ENCODE measurements at regions not wholly inside any gene's neighbourhood (a gene's known extent, or its start where the extent isn't known, plus 50 kb on each side); places are given as distances from the start of the nearest gene placed in this dataset.

DNA sequence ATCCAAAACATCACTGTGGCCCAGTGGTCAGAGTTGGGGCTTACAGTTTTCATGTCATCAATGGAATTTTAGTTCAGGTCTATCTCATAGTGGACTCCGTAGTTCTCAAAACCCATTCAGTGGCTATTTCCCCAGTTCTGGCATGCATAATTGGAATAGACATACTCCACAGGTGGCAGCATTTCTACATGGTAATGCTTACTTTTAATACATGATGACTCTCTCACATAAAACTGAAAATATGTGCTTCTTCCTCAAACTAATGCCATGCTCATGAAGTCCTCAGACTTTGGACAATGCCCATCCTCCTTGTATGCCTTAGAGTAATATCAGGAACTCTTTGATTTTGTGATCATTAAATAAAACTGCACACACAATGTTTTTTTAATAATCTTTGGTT, 857.4 kb upstream of the GOT2 start:
- WGBS, 5 donors = 86 to 96% (median 91%) methylated on average over 1 of the region's 1 CpG
- no peaks in the 10 kb centered on the region for H3K9me3 ChIP-seq
- no peaks in the 10 kb centered on the region for H3K4me1 ChIP-seq
- TF ChIP-seq POLR2AphosphoS5 (IDR thresholded peaks at IDR 0.05) (no peak), POLR2A (IDR thresholded peaks at IDR 0.05) (no peak)
- TF ChIP-seq, protein P1, sequence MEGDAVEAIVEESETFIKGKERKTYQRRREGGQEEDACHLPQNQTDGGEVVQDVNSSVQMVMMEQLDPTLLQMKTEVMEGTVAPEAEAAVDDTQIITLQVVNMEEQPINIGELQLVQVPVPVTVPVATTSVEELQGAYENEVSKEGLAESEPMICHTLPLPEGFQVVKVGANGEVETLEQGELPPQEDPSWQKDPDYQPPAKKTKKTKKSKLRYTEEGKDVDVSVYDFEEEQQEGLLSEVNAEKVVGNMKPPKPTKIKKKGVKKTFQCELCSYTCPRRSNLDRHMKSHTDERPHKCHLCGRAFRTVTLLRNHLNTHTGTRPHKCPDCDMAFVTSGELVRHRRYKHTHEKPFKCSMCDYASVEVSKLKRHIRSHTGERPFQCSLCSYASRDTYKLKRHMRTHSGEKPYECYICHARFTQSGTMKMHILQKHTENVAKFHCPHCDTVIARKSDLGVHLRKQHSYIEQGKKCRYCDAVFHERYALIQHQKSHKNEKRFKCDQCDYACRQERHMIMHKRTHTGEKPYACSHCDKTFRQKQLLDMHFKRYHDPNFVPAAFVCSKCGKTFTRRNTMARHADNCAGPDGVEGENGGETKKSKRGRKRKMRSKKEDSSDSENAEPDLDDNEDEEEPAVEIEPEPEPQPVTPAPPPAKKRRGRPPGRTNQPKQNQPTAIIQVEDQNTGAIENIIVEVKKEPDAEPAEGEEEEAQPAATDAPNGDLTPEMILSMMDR (IDR thresholded peaks at IDR 0.05 in 8 of 11, conservative IDR thresholded peaks at IDR 0.05 in 3 of 11) = no peak
- DNase-seq = no peak
- H3K36me3 ChIP-seq = no peaks in the 10 kb centered on the region
- H3K4me3 ChIP-seq = no peak overlapping the region
- intact Hi-C loops (cut with DNase I; ENCODE audit: low total_unique reads) = no loop called here
- no peaks in the 10 kb centered on the region for H3K27me3 ChIP-seq (replicated peaks in 1 of 7)
- no peak overlapping the region for H3K27ac ChIP-seq

DNA sequence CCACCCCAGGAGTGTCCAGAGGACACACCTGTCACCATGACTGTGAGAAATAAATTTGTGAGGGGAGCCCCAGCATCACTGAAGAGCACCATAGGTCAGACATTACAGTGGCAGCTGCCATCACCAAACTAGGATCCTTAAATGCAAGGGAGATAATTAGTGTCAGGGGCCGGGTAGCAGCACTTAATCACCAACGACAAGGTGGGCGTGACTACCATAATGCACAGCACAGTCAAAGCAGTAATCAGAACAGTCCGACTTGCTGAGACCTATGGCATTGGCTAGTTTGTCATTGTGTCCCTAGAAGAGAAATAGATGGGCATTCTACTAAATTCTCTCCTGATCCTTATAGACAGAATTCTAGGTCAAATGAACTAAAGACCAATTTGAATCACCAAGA, 856.7 kb upstream of the GOT2 start:
- H3K27ac ChIP-seq = no peak overlapping the region
- H3K4me1 ChIP-seq = no peaks in the 10 kb centered on the region
- H3K27me3 ChIP-seq (replicated peaks in 1 of 7) = no peaks in the 10 kb centered on the region
- TF ChIP-seq POLR2AphosphoS5 (IDR thresholded peaks at IDR 0.05) = no peak
- no peak for TF ChIP-seq POLR2A (IDR thresholded peaks at IDR 0.05)
- TF ChIP-seq, protein P1 (IDR thresholded peaks at IDR 0.05 in 8 of 11, conservative IDR thresholded peaks at IDR 0.05 in 3 of 11) = no peak
- 85 to 96% (median 88%) methylated on average over 4 of the region's 4 CpGs for WGBS, 5 donors
- H3K9me3 ChIP-seq = no peaks in the 10 kb centered on the region
- no peak for DNase-seq
- H3K36me3 ChIP-seq = no peaks in the 10 kb centered on the region
- no peak overlapping the region for H3K4me3 ChIP-seq
- intact Hi-C loops (cut with DNase I; ENCODE audit: low total_unique reads) = no loop called here

DNA sequence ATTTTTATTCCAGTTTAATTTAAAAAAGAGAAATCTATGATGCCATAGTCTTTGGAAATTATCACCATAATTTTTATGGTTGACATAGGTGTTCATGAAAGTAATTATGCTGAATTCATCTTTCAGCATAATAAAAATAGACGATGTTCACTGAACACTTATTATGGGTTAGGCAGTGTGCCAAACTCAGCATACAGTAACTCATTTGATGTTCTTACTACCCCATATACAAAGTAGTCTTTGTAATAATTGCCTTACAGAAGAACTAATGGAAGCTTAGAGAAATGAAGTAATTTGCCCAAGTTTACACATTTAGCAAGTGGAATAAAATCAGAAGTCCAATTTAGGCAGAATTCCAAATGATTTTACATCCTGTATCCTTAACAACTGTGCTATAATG, 852.2 kb upstream of the GOT2 start:
- 71 to 81% (median 80%) methylated on average over 1 of the region's 1 CpG for WGBS, 5 donors
- TF ChIP-seq POLR2A (IDR thresholded peaks at IDR 0.05) = no peak
- TF ChIP-seq, protein P1 (IDR thresholded peaks at IDR 0.05 in 8 of 11, conservative IDR thresholded peaks at IDR 0.05 in 3 of 11) = no peak
- no peak for TF ChIP-seq POLR2AphosphoS5 (IDR thresholded peaks at IDR 0.05)
- H3K9me3 ChIP-seq = no peaks in the 10 kb centered on the region
- DNase-seq = no peak
- intact Hi-C loops (cut with DNase I; ENCODE audit: low total_unique reads) = no loop called here
- no peaks in the 10 kb centered on the region for H3K36me3 ChIP-seq
- no peaks in the 10 kb centered on the region for H3K27me3 ChIP-seq (replicated peaks in 1 of 7)
- H3K4me3 ChIP-seq = no peak overlapping the region
- no peak overlapping the region for H3K27ac ChIP-seq
- no peaks in the 10 kb centered on the region for H3K4me1 ChIP-seq

DNA sequence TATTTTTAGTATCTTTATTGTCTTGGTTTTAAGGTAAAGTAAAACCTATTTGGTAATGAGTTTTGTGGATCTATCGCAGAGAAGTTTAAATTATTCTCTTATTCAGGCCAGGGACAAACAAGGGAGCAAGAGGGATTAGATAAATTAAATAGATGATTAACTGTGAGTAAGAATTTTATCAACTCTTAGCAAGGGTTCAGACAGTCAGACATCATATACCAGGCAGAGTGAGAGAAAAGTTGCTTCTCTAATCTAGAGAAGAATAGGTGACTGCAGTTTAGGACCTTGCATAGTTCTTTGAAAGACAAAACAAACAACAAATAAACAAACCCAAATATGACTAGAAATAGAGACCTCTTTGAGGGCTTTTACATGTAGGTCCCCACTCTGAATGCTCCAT, 840.2 kb upstream of the GOT2 start:
- DNase-seq = no peak
- TF ChIP-seq, protein P1 (IDR thresholded peaks at IDR 0.05 in 8 of 11, conservative IDR thresholded peaks at IDR 0.05 in 3 of 11) = no peak
- TF ChIP-seq POLR2A (IDR thresholded peaks at IDR 0.05) (no peak), POLR2AphosphoS5 (IDR thresholded peaks at IDR 0.05) (no peak)
- Histone ChIP-seq H3K27ac (no peak overlapping the region), H3K27me3 (replicated peaks in 1 of 7) (no peaks in the 10 kb centered on the region), H3K4me3 (no peak overlapping the region), H3K4me1 (no peaks in the 10 kb centered on the region), H3K9me3 (peaks cover 0 to 3% (median 0%) of the 10 kb centered on the region in 8 donors), H3K36me3 (no peaks in the 10 kb centered on the region)
- 89 to 100% (median 95%) methylated on average over 1 of the region's 1 CpG for WGBS, 5 donors
- intact Hi-C loops (cut with DNase I; ENCODE audit: low total_unique reads) = no loop called here
